ENCODE measurements at regions not wholly inside any gene's neighbourhood (a gene's known extent, or its start where the extent isn't known, plus 50 kb on each side); places are given as distances from the start of the nearest gene placed in this dataset.
A peak's percentile ranks its signal among the peaks of the same experiment; 100 is the strongest.
"Not testable (repeated sequence)": the region's sequence is repeated elsewhere in the genome, so short reads cannot be mapped to it uniquely, and the experiment has no call there.

GRCh38 chr9:113665064-113665463 is 201.5 kb downstream of the RGS3 start:
- no peak for DNase-seq (ENCODE audit: low read depth)

GRCh38 chr9:113665756-113666155 is 202.2 kb downstream of the RGS3 start:
- no peak for DNase-seq (ENCODE audit: low read depth)

GRCh38 chr9:113668061-113668460 is 204.5 kb downstream of the RGS3 start:
- no peak for DNase-seq (ENCODE audit: low read depth)

- peak; percentile 50 for DNase-seq (ENCODE audit: low read depth)
These were observed 206.1 kb downstream of the RGS3 start for GRCh38 chr9:113669522-113670115.

GRCh38 chr9:113673726-113674125 is 202.4 kb upstream of the ZNF618 start:
- peak; percentile 36 for DNase-seq (ENCODE audit: low read depth)

GRCh38 chr9:113674436-113674835 is 201.7 kb upstream of the ZNF618 start:
- DNase-seq (ENCODE audit: low read depth): peak; percentile 89

- peak; percentile 99 for DNase-seq (ENCODE audit: low read depth)
These were observed 200.6 kb upstream of the ZNF618 start for GRCh38 chr9:113675475-113675941.

GRCh38 chr9:113677057-113677456 is 199.1 kb upstream of the ZNF618 start:
- DNase-seq (ENCODE audit: low read depth): no peak

- no peak for DNase-seq (ENCODE audit: low read depth)
These were observed 198.5 kb upstream of the ZNF618 start for GRCh38 chr9:113677569-113677968.

- DNase-seq (ENCODE audit: low read depth): no peak
These were observed 197.8 kb upstream of the ZNF618 start for GRCh38 chr9:113678119-113678858.

- DNase-seq (ENCODE audit: low read depth): no peak
These were observed 197.3 kb upstream of the ZNF618 start for GRCh38 chr9:113678859-113679256.

- DNase-seq (ENCODE audit: low read depth): peak; percentile 93
These were observed 193.8 kb upstream of the ZNF618 start for GRCh38 chr9:113682297-113682771.

GRCh38 chr9:113685636-113686035 is 190.5 kb upstream of the ZNF618 start:
- DNase-seq (ENCODE audit: low read depth): not testable (repeated sequence)

GRCh38 chr9:113687107-113687679 is 188.9 kb upstream of the ZNF618 start:
- no peak for DNase-seq (ENCODE audit: low read depth)

GRCh38 chr9:113687680-113688371 is 188.3 kb upstream of the ZNF618 start:
- no peak for DNase-seq (ENCODE audit: low read depth)

- no peak for DNase-seq (ENCODE audit: low read depth)
These were observed 185.9 kb upstream of the ZNF618 start for GRCh38 chr9:113690055-113690740.

GRCh38 chr9:113692256-113692655 is 183.9 kb upstream of the ZNF618 start:
- no peak for DNase-seq (ENCODE audit: low read depth)

- no peak for DNase-seq (ENCODE audit: low read depth)
These were observed 181.2 kb upstream of the ZNF618 start for GRCh38 chr9:113694912-113695311.

- DNase-seq (ENCODE audit: low read depth): no peak
These were observed 180.7 kb upstream of the ZNF618 start for GRCh38 chr9:113695440-113695851.

- DNase-seq (ENCODE audit: low read depth): peak; percentile 89
These were observed 180.2 kb upstream of the ZNF618 start for GRCh38 chr9:113695901-113696300.

GRCh38 chr9:113701774-113702755 is 174.0 kb upstream of the ZNF618 start:
- DNase-seq (ENCODE audit: low read depth): no peak
